ENCODE measurements at regions not wholly inside any gene's neighbourhood (a gene's known extent, or its start where the extent isn't known, plus 50 kb on each side); places are given as distances from the start of the nearest gene placed in this dataset.

DNA sequence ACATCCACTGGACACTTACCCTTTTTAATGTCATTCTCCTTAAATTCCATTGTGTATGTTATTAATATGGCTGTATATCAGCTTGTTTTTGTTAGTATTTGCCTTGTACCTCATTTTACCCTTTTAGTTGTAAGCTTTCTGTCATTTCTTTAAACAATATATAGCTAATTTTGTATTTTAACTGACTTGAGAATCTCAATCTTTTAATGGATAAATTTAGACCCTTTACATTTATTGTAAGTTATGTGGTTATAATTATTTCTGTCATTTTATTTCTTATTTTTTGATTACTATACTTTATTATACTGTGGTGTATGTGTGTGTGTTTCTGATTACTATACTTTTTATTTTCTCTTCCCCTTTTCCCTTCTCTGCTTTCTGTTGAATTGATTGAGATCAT is 159.0 kb upstream of the LHX5 start:
- intact Hi-C loops (cut with DNase I) = no loop called here
- H3K9ac ChIP-seq (ENCODE audit: low read length in 3 of 3) = no peak overlapping the region

DNA sequence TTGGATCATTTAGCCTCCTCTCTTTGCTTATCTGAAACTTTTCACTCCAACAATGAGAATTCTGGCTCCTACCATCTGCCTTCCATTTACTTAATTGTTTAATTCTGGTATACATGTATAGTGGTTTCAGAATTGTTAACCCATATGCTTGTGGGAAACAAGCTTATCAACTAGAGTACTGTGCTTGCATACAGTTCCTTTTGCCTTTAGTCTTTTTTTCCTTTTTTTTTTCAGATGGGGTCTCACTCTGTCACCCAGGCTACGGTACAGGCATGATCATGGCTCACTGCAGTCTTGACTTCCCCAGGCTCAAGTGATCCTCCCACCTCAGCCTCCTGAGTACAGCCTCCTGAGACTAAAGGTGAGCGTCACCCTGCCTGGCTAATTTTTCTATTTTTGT is 153.8 kb upstream of the LHX5 start:
- TF ChIP-seq, protein P1, sequence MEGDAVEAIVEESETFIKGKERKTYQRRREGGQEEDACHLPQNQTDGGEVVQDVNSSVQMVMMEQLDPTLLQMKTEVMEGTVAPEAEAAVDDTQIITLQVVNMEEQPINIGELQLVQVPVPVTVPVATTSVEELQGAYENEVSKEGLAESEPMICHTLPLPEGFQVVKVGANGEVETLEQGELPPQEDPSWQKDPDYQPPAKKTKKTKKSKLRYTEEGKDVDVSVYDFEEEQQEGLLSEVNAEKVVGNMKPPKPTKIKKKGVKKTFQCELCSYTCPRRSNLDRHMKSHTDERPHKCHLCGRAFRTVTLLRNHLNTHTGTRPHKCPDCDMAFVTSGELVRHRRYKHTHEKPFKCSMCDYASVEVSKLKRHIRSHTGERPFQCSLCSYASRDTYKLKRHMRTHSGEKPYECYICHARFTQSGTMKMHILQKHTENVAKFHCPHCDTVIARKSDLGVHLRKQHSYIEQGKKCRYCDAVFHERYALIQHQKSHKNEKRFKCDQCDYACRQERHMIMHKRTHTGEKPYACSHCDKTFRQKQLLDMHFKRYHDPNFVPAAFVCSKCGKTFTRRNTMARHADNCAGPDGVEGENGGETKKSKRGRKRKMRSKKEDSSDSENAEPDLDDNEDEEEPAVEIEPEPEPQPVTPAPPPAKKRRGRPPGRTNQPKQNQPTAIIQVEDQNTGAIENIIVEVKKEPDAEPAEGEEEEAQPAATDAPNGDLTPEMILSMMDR (IDR thresholded peaks at IDR 0.05; ENCODE audit: borderline replicate concordance, extremely low read depth, insufficient read depth) = no peak
- Histone ChIP-seq H3K9ac (ENCODE audit: low read length in 3 of 3) (no peak overlapping the region), H3K36me3 (ENCODE audit: control insufficient read depth in 2 of 3, insufficient read depth in 3 of 3, low read length in 3 of 3) (no peaks in the 10 kb centered on the region), H3K27me3 (ENCODE audit: control insufficient read depth, insufficient read depth, low read length) (no peaks in the 10 kb centered on the region), H3K9me3 (ENCODE audit: control insufficient read depth in 2 of 3, insufficient read depth in 1 of 3, low read length in 3 of 3) (peaks cover 0 to 45% (median 3%) of the 10 kb centered on the region in 3 donors), H3K4me3 (ENCODE audit: low read length in 3 of 3) (no peak overlapping the region), H3K4me1 (ENCODE audit: control insufficient read depth in 2 of 3, insufficient read depth in 2 of 3, low read depth in 1 of 3, low read length in 3 of 3) (no peaks in the 10 kb centered on the region), H3K27ac (ENCODE audit: low read depth in 2 of 2, low read length in 2 of 2) (no peak overlapping the region)
- intact Hi-C loops (cut with DNase I) = no loop called here
- FAIRE-seq = no peak
- no peak for DNase-seq

More for the DNA sequence above, 159.0 kb upstream of the LHX5 start:
- DNase-seq = no peak
- H3K9me3 ChIP-seq (ENCODE audit: control insufficient read depth in 2 of 3, insufficient read depth in 1 of 3, low read length in 3 of 3) = peaks cover 0 to 34% (median 3%) of the 10 kb centered on the region in 3 donors
- H3K36me3 ChIP-seq (ENCODE audit: control insufficient read depth in 2 of 3, insufficient read depth in 3 of 3, low read length in 3 of 3) = no peaks in the 10 kb centered on the region
- H3K4me3 ChIP-seq (ENCODE audit: low read length in 3 of 3) = no peak overlapping the region
- no peaks in the 10 kb centered on the region for H3K27me3 ChIP-seq (ENCODE audit: control insufficient read depth, insufficient read depth, low read length)
- no peak overlapping the region for H3K27ac ChIP-seq (ENCODE audit: low read depth in 2 of 2, low read length in 2 of 2)
- FAIRE-seq = no peak
- TF ChIP-seq, protein P1 (IDR thresholded peaks at IDR 0.05; ENCODE audit: borderline replicate concordance, extremely low read depth, insufficient read depth) = no peak
- no peaks in the 10 kb centered on the region for H3K4me1 ChIP-seq (ENCODE audit: control insufficient read depth in 2 of 3, insufficient read depth in 2 of 3, low read depth in 1 of 3, low read length in 3 of 3)

DNA sequence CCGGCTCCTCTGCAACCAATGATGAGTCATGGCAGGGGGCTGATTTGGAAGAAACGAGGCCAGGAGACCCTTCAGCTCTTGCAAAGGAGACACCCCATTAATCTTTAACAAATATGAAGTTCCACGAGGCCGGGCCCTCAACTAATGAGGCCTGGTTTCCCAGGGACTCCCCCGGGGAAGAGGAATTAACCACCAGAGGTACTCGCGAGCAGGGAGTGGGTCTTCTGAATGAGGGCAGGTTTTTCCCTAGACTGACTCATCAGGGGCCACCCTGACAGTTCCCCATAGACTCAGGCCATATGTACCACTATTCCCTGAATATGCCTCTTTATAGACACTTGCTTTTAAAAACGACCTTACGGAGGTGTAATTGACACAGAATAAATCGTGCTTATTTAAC is 150.7 kb upstream of the LHX5 start:
- Histone ChIP-seq H3K9ac (ENCODE audit: low read length in 3 of 3) (no peak overlapping the region), H3K27ac (ENCODE audit: low read depth in 2 of 2, low read length in 2 of 2) (no peak overlapping the region), H3K4me1 (ENCODE audit: control insufficient read depth in 2 of 3, insufficient read depth in 2 of 3, low read depth in 1 of 3, low read length in 3 of 3) (no peaks in the 10 kb centered on the region), H3K9me3 (ENCODE audit: control insufficient read depth in 2 of 3, insufficient read depth in 1 of 3, low read length in 3 of 3) (peaks cover 0 to 20% (median 0%) of the 10 kb centered on the region in 3 donors), H3K36me3 (ENCODE audit: control insufficient read depth in 2 of 3, insufficient read depth in 3 of 3, low read length in 3 of 3) (no peaks in the 10 kb centered on the region), H3K27me3 (ENCODE audit: control insufficient read depth, insufficient read depth, low read length) (no peaks in the 10 kb centered on the region), H3K4me3 (ENCODE audit: low read length in 3 of 3) (no peak overlapping the region)
- no peak for FAIRE-seq
- TF ChIP-seq, protein P1 (IDR thresholded peaks at IDR 0.05; ENCODE audit: borderline replicate concordance, extremely low read depth, insufficient read depth) = no peak
- no peak for DNase-seq
- intact Hi-C loops (cut with DNase I) = no loop called here

DNA sequence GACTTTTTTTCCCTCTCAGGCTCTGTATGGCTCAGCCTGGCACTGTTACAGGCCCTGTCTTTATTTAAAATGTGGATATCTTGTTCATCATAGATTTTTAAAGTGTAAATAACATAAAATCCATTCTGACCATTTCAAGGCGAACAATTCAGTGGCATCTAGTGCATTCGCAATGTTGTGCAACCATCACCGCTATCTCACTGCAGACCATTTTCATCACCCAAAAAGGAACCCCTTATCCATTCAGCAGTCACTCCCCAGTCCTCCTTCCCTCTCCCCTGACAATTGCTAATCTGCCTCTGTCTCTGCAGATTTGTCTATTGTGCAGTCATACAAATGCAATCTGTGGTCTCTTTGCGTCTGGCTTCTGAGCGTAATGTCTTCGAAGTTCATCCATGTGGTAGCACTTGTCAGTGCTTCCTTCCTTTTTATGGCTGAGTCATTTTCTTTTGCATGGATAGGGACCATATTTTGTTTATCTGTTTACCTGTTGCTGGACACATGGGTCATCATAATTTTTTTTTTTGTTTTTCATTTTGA is 148.8 kb upstream of the LHX5 start:
- FAIRE-seq (no peak), DNase-seq (no peak)
- no peak overlapping the region for H3K9ac ChIP-seq (ENCODE audit: low read length in 3 of 3)
- no peaks in the 10 kb centered on the region for H3K27me3 ChIP-seq (ENCODE audit: control insufficient read depth, insufficient read depth, low read length)
- H3K9me3 ChIP-seq (ENCODE audit: control insufficient read depth in 2 of 3, insufficient read depth in 1 of 3, low read length in 3 of 3) = peaks cover 0 to 11% (median 0%) of the 10 kb centered on the region in 3 donors
- intact Hi-C loops (cut with DNase I) = no loop called here
- H3K4me3 ChIP-seq (ENCODE audit: low read length in 3 of 3) = no peak overlapping the region
- TF ChIP-seq, protein P1 (IDR thresholded peaks at IDR 0.05; ENCODE audit: borderline replicate concordance, extremely low read depth, insufficient read depth) = no peak
- no peaks in the 10 kb centered on the region for H3K36me3 ChIP-seq (ENCODE audit: control insufficient read depth in 2 of 3, insufficient read depth in 3 of 3, low read length in 3 of 3)
- H3K4me1 ChIP-seq (ENCODE audit: control insufficient read depth in 2 of 3, insufficient read depth in 2 of 3, low read depth in 1 of 3, low read length in 3 of 3) = no peaks in the 10 kb centered on the region
- H3K27ac ChIP-seq (ENCODE audit: low read depth in 2 of 2, low read length in 2 of 2) = no peak overlapping the region

Measured in kidney (tissue), 13 donors.